Activated CD8-positive, alpha-beta memory T cell treated with anti-CD3 and anti-CD28 coated beads, Interleukin-2, amount 50 U/mL, for 4 hours (primary cell): ENCODE measurements at regions not wholly inside any gene's neighbourhood (a gene's known extent, or its start where the extent isn't known, plus 50 kb on each side); places are given as distances from the start of the nearest gene placed in this dataset.
"Not testable (repeated sequence)": the region's sequence is repeated elsewhere in the genome, so short reads cannot be mapped to it uniquely, and the experiment has no call there.

Experiments
- DNase-seq: peaks from one replicate; pipeline ENCODE4 v3.0.0-alpha.2; 2020

GRCh38 chr3:152728231-152728980 is 106.5 kb upstream of the P2RY1 start:
- DNase-seq = no peak

DNA sequence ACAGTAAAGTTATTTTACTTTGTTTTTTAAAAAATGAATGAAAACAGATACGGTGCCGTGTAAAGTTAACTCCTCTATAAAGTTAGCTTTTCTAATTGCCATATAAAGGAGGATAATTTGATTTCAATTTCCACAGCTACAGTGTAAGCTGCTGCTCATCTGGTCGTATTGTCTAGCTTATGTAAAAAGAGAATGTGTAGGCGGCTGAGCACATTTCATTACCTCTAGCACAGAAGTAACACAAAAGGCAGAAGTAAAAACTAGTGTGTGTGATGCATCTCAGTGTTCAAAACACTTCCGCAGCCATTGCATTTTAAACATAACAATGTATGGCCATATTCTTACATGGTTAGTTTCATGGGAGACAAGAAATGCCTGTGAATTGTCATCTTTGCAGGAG is 105.0 kb upstream of the P2RY1 start:
- no peak for DNase-seq

GRCh38 chr3:152731511-152731910 is 103.4 kb upstream of the P2RY1 start:
- DNase-seq = no peak

- DNase-seq = no peak
These were observed 101.3 kb upstream of the P2RY1 start for GRCh38 chr3:152733584-152734119.

DNA sequence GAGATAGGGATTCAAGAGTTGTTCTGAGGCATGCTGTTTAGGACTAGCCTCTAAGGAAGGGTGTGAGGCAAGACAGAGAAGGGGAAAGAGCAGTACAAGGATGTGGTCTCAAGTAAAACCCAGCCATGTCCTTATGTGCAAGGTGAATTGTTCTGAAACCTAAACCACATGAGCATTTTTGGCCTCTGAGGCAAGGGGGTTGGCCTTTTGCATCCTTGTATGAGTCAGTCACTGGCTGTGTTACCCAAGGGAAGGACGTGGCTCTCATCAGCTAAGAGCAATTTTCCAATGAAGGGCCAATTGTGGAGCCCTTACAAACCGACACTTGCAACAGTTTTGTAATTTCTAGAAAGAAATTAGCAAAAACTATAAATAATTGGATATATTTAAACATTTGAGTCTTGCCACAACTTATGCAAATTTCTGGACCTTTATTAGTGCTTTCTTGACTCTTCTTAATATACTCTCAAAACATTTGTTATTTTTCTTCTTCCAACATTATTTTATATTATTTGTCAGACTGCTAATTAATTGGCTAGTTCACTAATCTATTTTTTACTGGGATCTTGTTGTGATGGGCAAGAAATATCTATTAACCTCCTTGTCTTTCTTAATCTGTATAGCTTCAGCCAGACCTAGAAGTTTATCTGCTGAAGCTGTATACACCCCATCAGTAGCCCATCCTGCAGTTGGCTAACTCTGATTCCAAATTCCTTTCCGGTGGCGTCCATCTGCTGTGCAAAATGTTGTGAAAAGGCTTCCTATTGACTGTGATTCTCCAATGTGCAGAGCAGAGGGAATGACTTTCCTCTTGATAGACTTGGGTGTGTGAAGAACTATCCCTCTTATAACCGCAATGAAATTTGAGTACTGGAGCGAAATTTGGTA is 97.7 kb upstream of the P2RY1 start:
- no peak for DNase-seq

DNA sequence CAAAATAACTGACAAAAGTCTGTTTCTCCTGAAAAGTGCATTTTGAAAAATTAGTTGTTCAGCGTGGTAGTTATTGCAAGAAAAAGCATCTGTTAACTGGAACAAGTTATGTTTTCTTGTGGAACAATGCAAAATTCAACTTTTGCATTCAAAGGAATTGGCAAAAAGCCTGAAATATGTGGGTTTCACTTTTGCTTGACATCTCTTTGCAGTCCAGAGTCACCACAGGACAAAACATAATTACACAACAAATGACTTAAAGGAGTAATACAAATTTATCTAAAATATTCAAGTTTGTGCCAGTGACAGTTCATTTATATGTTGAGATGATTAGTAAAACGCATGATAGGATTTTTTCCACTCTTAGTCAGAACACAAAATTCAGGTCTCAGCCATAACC is 96.3 kb upstream of the P2RY1 start:
- no peak for DNase-seq

DNA sequence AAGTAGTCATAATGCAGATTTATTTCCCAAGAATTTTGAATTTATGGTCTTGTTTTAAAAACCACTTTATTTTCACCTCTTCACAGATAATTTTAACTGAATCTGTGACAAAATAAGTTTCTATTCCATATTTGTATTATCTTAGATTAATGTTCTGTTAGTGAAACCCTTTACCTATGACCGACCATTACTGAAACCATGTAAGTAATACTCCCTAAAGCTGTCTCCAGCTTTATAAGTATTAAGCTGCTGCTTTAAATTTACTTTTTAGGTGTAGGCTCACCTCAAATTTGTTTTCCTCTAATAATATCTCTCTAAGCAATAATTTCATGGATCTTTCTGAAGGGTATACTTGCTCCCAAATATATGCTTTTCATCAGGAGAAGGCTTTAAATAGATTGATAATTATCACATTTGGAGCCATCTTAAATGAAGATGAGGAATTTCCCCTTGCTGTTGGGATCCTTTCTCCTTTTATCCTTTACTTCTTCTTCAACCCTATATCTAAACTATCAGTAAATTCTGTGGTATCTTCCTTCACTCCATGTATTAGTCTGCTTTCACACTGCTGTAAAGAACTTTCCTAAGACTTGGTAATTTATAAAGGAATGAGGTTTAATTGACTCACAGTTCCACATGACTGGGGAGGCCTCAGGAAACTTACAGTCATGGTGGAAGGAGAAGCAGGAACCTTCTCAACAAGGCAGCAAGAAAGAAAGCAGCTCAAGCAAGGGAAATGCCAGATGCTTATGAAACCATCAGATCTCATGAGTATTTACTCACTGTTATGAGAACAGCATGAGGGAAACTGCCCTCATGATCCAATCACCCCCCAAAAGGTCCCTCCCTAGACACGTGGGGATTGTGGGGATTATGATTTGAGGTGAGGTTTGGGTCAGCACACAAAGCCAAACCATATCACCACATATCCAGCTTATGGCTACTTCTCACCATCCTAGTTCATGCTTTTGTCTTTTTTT is 92.3 kb upstream of the P2RY1 start:
- no peak for DNase-seq

- DNase-seq = no peak
These were observed 89.3 kb upstream of the P2RY1 start for GRCh38 chr3:152745646-152746045.

- DNase-seq = no peak
These were observed 80.6 kb upstream of the P2RY1 start for GRCh38 chr3:152754303-152754702.

GRCh38 chr3:152756807-152757206 is 78.1 kb upstream of the P2RY1 start:
- DNase-seq = no peak

DNA sequence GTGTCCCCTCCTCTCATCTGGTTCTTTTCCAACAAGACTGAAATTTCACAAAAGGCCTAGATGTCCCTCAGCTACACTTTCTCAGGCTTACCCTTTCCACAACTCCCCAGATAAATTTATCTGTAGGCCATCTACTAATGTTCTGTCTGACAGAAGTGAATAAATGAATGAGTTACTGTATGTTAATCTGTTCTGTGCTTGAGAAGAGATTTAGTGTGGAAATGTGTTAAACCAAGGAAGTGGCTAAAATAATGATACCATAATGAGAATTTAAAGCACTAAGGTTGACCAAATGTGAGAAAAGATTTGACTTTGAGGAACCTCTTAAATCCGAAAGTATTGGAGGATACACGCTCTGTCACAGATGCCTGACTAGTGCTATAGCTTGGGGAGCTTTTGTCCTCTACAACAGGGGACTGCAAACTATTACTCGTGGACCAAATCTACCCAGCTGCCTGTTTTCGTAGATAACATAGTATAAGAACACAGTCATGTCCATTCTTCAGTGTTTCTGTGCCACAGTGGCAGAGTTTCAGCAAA is 74.8 kb upstream of the P2RY1 start:
- DNase-seq = no peak

DNA sequence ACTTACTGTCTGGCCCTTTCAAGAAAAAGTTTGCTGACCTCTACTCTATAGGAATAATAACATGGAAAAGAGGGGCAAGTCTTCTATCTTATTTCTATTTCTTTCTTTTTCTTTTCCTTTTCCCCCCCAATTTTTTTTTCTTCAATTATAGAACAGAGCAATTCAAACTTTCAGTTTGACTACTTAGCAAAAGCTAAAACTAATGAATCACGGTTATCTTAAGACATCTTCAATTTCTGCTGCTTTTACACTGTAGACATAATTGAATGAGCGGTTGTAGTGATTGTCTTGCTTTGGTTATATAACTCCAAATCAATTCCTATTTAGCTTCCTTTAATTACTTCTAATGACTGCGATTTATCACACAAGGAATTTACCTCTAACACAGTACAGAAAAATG is 74.3 kb upstream of the P2RY1 start:
- no peak for DNase-seq

DNA sequence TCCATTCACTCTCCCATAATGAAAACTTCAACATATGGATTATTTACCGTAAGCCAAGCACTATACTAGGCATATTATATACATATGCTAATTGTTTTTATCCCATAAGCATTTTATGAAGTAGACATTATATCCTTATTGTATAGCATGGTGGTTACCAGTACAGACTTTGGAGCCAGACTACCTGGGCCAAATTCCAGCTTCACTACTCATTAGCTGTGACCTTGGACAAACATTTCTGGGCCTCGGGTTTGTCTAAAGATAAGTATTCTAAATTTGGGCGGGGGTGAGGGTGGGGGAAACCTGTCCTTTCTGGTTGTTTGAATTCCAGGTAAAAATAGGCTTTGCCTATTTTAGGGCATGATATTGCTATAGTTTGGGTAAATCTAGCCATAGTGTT is 66.5 kb upstream of the P2RY1 start:
- DNase-seq = no peak

- no peak for DNase-seq
These were observed 65.4 kb upstream of the P2RY1 start for GRCh38 chr3:152769523-152769922.

- no peak for DNase-seq
These were observed 64.6 kb upstream of the P2RY1 start for GRCh38 chr3:152770296-152770695.

DNA sequence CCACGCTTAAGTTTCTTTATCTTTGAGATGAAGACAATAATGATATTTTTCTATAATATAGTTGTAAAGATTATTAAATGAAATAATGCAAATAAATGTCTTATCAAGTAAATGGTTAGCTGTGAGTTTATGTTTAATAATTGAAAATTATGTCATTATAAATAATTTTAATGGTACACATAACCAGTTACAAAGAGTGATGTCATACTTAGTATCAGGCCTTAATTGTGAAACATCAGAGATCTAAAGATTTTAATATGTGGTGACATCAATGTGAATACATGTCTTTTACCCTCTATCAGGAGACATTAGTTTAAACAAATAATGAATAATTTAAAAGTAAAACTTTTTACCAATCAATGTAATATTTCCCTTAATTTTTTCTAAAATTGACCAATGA is 63.8 kb upstream of the P2RY1 start:
- no peak for DNase-seq

- DNase-seq = no peak
These were observed 62.2 kb upstream of the P2RY1 start for GRCh38 chr3:152772674-152773225.

GRCh38 chr3:152773633-152774032 is 61.3 kb upstream of the P2RY1 start:
- no peak for DNase-seq

DNA sequence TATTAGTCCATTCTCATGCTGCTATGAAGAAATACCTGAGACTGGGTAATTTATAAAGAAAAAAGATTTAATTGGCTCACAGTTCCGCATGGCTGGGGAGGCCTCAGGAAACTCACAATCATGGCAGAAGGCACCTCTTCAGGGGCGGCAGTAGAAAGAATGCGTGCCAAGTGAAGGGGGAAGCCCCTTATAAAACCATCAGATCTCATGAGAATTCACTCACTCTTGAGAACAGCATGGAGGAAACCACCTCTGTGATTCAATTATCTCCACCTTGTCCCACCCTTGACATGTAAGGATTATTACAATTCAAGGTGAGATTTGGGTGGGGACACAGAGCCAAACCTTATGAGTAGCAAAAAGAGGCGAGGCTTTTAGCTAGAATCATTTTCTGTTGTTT is 60.7 kb upstream of the P2RY1 start:
- not testable (repeated sequence) for DNase-seq

DNA sequence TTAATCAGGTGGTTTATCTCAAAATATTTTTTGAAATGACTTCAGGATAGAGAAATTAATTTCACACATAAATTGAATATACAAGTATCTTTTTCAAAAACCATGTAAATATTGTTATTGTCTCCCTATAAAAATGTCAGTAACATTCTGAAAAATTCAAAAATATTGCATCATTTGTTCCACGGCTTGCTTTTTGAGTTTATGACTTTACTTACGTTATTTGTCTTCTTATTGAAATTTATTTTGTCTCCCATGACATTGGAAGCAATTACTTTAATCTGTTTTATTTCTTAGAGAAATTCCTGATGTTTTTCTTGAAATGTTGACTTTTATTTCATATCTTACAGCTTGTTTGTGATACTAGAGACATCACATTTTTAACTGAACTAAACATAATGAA is 56.9 kb upstream of the P2RY1 start:
- DNase-seq = no peak

- DNase-seq = no peak
These were observed 55.3 kb upstream of the P2RY1 start for GRCh38 chr3:152779653-152780052.

DNA sequence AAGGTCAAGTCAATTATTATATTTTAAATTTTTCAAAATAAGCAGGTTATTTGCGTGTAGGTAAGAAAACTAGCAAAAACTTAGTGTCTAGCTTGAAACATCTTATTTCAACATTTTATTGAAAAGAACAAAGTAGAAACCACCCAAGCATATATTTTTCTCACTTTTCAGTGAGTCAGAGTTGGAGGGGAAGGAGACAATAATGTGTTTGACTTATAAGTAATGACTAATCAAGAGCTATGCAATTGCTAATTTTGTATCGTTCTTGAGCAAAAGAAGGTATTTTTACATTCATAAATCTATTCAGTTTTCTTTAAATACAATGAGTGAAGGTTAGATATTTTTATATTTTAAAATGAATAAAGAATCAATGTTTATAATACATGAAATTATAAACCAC is 54.4 kb upstream of the P2RY1 start:
- no peak for DNase-seq
